Naive thymus-derived CD4-positive, alpha-beta T cell (primary cell): ENCODE measurements at regions not wholly inside any gene's neighbourhood (a gene's known extent, or its start where the extent isn't known, plus 50 kb on each side); places are given as distances from the start of the nearest gene placed in this dataset.
"Not testable (repeated sequence)": the region's sequence is repeated elsewhere in the genome, so short reads cannot be mapped to it uniquely, and the experiment has no call there.

Experiments
- ATAC-seq: fragments of 150-1000 bp; cut with Tn5 transposase; 2 replicates; pipeline ENCODE4 v1.10.0; 2021; ENCODE audit warnings: mild to moderate bottlenecking, moderate library complexity
- CTCF ChIA-PET: fragments of 350-600 bp; sonication (Branson Sonifier 250); formaldehyde crosslinking; loops from one replicate; lab custom pipeline; 2021; ENCODE audit warnings: antibody characterized with exemption; lab: Charles Lee
- POLR2A ChIA-PET: fragments of 350-600 bp; sonication (Branson Sonifier 250); formaldehyde crosslinking; loops from one replicate; lab custom pipeline; 2021; ENCODE audit warnings: antibody characterized with exemption, inconsistent platforms; lab: Charles Lee
- DNase-seq, 9 donors: peaks; one replicate each; pipeline versions ENCODE4 v3.0.0 to v3.0.0-alpha.2; 2020 to 2022; ENCODE audit warnings: mixed read lengths in 1 of 9
- H3K27ac ChIP-seq: one replicate; pipeline ENCODE4 v1.7.0; 2013; ENCODE audit warnings: mild to moderate bottlenecking, low read depth, low read length, moderate library complexity
- H3K27me3 ChIP-seq, 2 donors: one replicate each; pipeline ENCODE4 v1.7.0; 2013; ENCODE audit warnings: low read length in 2 of 2, mild to moderate bottlenecking in 2 of 2, moderate library complexity in 2 of 2; ENCODE audit not compliant: control insufficient read depth in 2 of 2, insufficient read depth in 2 of 2
- H3K36me3 ChIP-seq, 3 experiments: 1 replicate in 2 of 3; 2 replicates in 1 of 3; pipeline ENCODE4 v1.7.0; 2013; ENCODE audit warnings: low read length in 3 of 3, mild to moderate bottlenecking in 3 of 3, moderate library complexity in 1 of 3; ENCODE audit not compliant: insufficient read depth in 3 of 3, control insufficient read depth in 2 of 3
- H3K4me1 ChIP-seq, 2 donors: one replicate each; pipeline ENCODE4 v1.7.0; 2013; ENCODE audit warnings: low read length in 2 of 2, mild to moderate bottlenecking in 2 of 2, moderate library complexity in 1 of 2; ENCODE audit not compliant: control insufficient read depth in 2 of 2, insufficient read depth in 2 of 2
- H3K4me3 ChIP-seq: 2 replicates; pipeline ENCODE4 v1.7.0; 2013; ENCODE audit warnings: mild to moderate bottlenecking, low read length
- H3K9me3 ChIP-seq, 3 experiments: 1 replicate in 2 of 3; 2 replicates in 1 of 3; pipeline ENCODE4 v1.7.0; 2013; ENCODE audit warnings: low read length in 3 of 3; ENCODE audit not compliant: control insufficient read depth in 2 of 3
- H3K27ac Mint-ChIP-seq, 9 donors: one replicate each; pipeline ENCODE4 v1.8.0; 2020 to 2022; ENCODE audit warnings: mixed read lengths in 9 of 9, mild to moderate bottlenecking in 8 of 9, moderate library complexity in 5 of 9, inconsistent platforms in 2 of 9
- H3K27me3 Mint-ChIP-seq, 5 donors: one replicate each; pipeline ENCODE4 v1.8.0; 2021 to 2022; ENCODE audit warnings: mixed read lengths in 5 of 5, mild to moderate bottlenecking in 1 of 5
- H3K36me3 Mint-ChIP-seq, 5 donors: one replicate each; pipeline ENCODE4 v1.8.0; 2020 to 2022; ENCODE audit warnings: mixed read lengths in 5 of 5, mild to moderate bottlenecking in 3 of 5, inconsistent platforms in 1 of 5
- H3K4me1 Mint-ChIP-seq, 7 donors: one replicate each; pipeline ENCODE4 v1.8.0; 2020 to 2022; ENCODE audit warnings: mixed read lengths in 7 of 7, mild to moderate bottlenecking in 3 of 7, inconsistent platforms in 1 of 7
- H3K4me3 Mint-ChIP-seq, 10 donors: one replicate each; pipeline ENCODE4 v1.8.0; 2020 to 2022; ENCODE audit warnings: mild to moderate bottlenecking in 10 of 10, mixed read lengths in 10 of 10, moderate library complexity in 6 of 10, inconsistent platforms in 2 of 10
- H3K9me3 Mint-ChIP-seq, 11 donors: one replicate each; pipeline ENCODE4 v1.8.0; 2020 to 2022; ENCODE audit warnings: mixed read lengths in 11 of 11, mild to moderate bottlenecking in 4 of 11, inconsistent platforms in 1 of 11, moderate library complexity in 1 of 11
- intact Hi-C, 2 donors: fragments of 100-400 bp; cut with micrococcal nuclease; formaldehyde crosslinking; loops; one replicate each; pipeline ENCODE4 v1.15.1; 2023

DNA sequence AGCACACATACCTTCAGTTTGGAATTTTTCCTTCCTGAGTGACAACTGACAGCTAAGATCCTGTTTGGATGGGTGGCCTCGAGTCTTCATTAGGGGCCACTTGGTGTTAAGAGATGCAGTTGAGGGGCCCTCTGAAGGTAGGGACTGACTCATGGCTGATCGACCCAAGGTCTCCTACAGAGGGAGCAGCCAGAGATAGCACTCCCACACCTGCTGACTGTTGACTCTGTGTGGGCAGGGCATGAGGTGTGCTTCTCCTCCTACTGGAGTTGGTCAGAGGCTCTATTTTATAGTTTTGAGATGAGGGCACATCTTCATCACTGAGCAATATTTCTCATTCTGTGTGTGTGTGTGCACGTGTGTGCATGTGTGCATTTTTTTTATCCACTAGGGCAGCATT lies 378.8 kb upstream of the PODXL start:
- Histone ChIP-seq H3K27ac (no peak overlapping the region), H3K4me1 (no peaks in the 10 kb centered on the region), H3K4me3 (no peak overlapping the region), H3K9me3 (no peaks in the 10 kb centered on the region), H3K36me3 (no peaks in the 10 kb centered on the region), H3K27me3 (no peaks in the 10 kb centered on the region)
- H3K27ac Mint-ChIP-seq, result no peak overlapping the region
- DNase-seq (no peak), ATAC-seq (no peak)
- no peak overlapping the region for H3K4me3 Mint-ChIP-seq
- ChIA-PET POLR2A (no interaction called here), CTCF (no interaction called here)
- H3K36me3 Mint-ChIP-seq, result no peaks in the 10 kb centered on the region
- peaks cover 0 to 19% (median 16%) of the 10 kb centered on the region in 5 donors for H3K27me3 Mint-ChIP-seq
- intact Hi-C loops, result no loop called here
- peaks cover 0 to 5% (median 0%) of the 10 kb centered on the region in 11 donors for H3K9me3 Mint-ChIP-seq
- H3K4me1 Mint-ChIP-seq, result no peaks in the 10 kb centered on the region

DNA sequence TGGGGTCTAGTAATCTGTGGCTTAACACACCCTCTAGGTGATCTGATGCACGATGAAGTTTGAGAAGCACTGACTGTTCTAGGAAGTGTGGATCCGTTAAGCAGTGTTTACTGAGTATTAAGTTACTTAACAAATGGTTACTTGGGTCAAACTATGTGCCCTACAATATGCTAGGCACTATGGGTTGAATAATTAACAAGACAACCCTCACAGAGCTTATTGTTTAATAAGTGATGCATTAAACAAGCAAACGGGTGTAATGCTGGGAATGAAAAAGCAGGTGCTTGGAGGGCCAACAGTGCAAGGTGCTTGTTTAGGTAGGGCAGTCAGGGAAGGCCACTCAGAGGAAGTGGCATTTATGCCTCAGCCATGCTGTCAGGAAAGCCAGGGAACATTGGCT lies 378.0 kb upstream of the PODXL start:
- H3K27ac Mint-ChIP-seq, result no peak overlapping the region
- no peak for ATAC-seq

DNA sequence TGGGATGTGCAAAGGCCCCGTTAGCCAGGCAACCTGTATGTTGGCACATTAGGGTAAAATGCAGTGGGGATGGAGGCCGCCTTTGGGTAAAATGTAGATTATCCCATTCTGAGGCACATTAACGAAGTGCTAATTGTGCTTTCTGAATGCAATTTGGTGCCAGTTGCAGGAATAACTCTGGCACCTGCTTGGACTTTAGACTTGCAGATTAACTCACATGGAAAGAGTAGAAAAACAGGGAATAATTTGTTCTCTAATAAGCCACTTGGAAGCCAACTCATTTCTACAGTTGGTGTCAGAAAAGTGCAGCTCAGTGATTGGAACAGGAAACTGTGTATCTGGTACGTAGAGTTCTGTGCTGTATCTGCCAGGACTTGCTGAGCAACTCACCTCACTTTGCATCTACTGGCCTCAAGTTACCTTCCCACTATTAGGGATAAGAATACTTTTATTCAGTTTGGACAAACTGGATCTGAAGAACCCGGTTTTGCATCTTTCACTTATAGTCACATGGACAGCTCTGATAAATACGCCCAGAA lies 377.4 kb upstream of the PODXL start:
- ATAC-seq (no peak), DNase-seq (no peak)
- intact Hi-C loops, result no loop called here
- Mint-ChIP-seq H3K9me3 (peaks cover 0 to 5% (median 0%) of the 10 kb centered on the region in 11 donors), H3K27me3 (peaks cover 0 to 21% (median 14%) of the 10 kb centered on the region in 5 donors), H3K4me3 (no peak overlapping the region), H3K27ac (no peak overlapping the region), H3K36me3 (no peaks in the 10 kb centered on the region), H3K4me1 (no peaks in the 10 kb centered on the region)
- CTCF ChIA-PET, result interaction anchor here (1.0 kb wide), 1 partner anchor 11 kb away, joined by 3 read pairs; no protein-coding TSS in a partner anchor
- Histone ChIP-seq H3K36me3 (no peaks in the 10 kb centered on the region), H3K27me3 (no peaks in the 10 kb centered on the region), H3K27ac (no peak overlapping the region), H3K4me3 (no peak overlapping the region), H3K4me1 (no peaks in the 10 kb centered on the region), H3K9me3 (no peaks in the 10 kb centered on the region)
- POLR2A ChIA-PET, result no interaction called here

More for the DNA sequence above, 378.0 kb upstream of the PODXL start:
- no peak for DNase-seq
- peaks cover 0 to 5% (median 0%) of the 10 kb centered on the region in 11 donors for H3K9me3 Mint-ChIP-seq
- H3K4me1 Mint-ChIP-seq, result no peaks in the 10 kb centered on the region
- no peaks in the 10 kb centered on the region for H3K4me1 ChIP-seq
- H3K36me3 ChIP-seq, result no peaks in the 10 kb centered on the region
- H3K27me3 ChIP-seq, result no peaks in the 10 kb centered on the region
- H3K4me3 Mint-ChIP-seq, result no peak overlapping the region
- CTCF ChIA-PET, result interaction anchor here (1.0 kb wide), 1 partner anchor 11 kb away, joined by 3 read pairs; no protein-coding TSS in a partner anchor
- H3K27me3 Mint-ChIP-seq, result peaks cover 0 to 20% (median 14%) of the 10 kb centered on the region in 5 donors
- no peaks in the 10 kb centered on the region for H3K9me3 ChIP-seq
- no peaks in the 10 kb centered on the region for H3K36me3 Mint-ChIP-seq
- H3K27ac ChIP-seq, result no peak overlapping the region
- H3K4me3 ChIP-seq, result no peak overlapping the region
- POLR2A ChIA-PET, result no interaction called here
- intact Hi-C loops, result no loop called here

DNA sequence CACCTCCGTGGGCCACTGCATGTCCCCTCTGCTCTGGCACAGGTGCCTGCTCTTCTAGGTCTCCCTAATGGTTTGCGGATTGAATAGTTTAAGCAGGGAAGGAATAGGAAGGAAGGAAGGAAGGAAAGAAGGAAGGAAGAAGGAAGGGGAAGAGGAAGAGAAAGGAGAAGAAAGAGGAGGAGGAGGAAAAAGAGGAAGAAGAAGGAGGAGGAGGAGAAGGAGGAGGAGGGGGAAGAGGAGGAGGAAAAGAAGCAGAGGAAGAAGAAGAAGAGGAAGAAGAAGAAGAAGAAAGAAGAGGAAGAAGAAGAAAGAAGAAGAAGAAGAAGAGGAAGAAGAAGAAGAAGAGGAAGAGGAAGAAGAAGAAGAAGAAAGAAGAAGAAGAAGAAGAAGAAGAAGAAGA lies 376.8 kb upstream of the PODXL start:
- CTCF ChIA-PET, H3K27ac Mint-ChIP-seq, H3K4me3 ChIP-seq, H3K9me3 Mint-ChIP-seq, ATAC-seq, DNase-seq, H3K36me3 ChIP-seq, intact Hi-C loops, H3K4me1 ChIP-seq, H3K36me3 Mint-ChIP-seq, H3K9me3 ChIP-seq, H3K27ac ChIP-seq, H3K27me3 ChIP-seq, H3K4me1 Mint-ChIP-seq, H3K4me3 Mint-ChIP-seq, POLR2A ChIA-PET: not testable (repeated sequence)
- H3K27me3 Mint-ChIP-seq, result peaks cover 0 to 27% (median 19%) of the 10 kb centered on the region in 5 donors

DNA sequence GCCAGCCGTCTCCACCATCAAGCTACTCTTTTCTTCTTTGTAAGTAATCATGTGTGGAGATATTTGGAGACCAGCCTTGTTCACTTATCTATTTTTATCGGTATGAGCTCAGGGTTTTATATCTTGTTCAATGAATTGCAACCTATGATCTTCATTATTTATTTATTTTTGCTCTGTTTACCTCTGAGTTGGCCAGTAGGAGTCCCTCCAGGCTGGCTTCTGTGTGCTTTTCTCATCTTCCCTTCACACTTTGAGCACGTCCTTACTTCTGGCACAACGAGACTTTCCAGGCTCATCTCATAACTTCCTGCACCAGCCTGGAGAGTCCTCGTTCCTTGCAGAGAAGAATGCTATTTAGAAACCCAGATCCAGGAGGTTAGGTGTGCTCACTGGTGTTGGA lies 375.8 kb upstream of the PODXL start:
- H3K36me3 ChIP-seq, result no peaks in the 10 kb centered on the region
- intact Hi-C loops, result no loop called here
- no peak overlapping the region for H3K4me3 ChIP-seq
- no peak overlapping the region for H3K27ac ChIP-seq
- H3K9me3 ChIP-seq, result no peaks in the 10 kb centered on the region
- Mint-ChIP-seq H3K27me3 (peaks cover 0 to 33% (median 28%) of the 10 kb centered on the region in 5 donors), H3K4me3 (no peak overlapping the region), H3K36me3 (no peaks in the 10 kb centered on the region), H3K4me1 (no peaks in the 10 kb centered on the region), H3K9me3 (peaks cover 0 to 10% (median 0%) of the 10 kb centered on the region in 11 donors), H3K27ac (no peak overlapping the region)
- POLR2A ChIA-PET, result no interaction called here
- H3K4me1 ChIP-seq, result no peaks in the 10 kb centered on the region
- H3K27me3 ChIP-seq, result no peaks in the 10 kb centered on the region
- CTCF ChIA-PET, result no interaction called here
- ATAC-seq (no peak), DNase-seq (no peak)

DNA sequence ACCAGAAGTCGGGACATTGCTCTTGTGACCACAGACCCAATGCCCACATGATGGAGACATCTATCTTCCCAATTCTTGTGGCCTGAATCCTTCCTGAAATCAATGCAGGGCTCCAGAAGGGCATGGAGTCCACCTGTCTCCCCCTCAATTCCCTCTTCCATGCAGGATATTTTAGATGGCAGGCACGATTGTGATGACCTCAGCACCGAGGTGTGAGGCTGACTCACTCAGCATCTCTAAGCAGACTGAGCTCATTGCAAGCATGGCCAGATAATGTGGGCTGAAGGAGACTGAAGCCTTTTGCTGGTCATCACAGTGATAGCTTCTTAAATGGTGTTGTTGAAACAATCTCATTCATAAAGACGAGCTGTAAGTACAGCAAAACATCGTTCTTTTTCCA lies 374.9 kb upstream of the PODXL start:
- H3K27me3 Mint-ChIP-seq, result peaks cover 0 to 33% (median 19%) of the 10 kb centered on the region in 5 donors
- Histone ChIP-seq H3K9me3 (no peaks in the 10 kb centered on the region), H3K27ac (no peak overlapping the region), H3K4me3 (no peak overlapping the region), H3K36me3 (no peaks in the 10 kb centered on the region), H3K27me3 (no peaks in the 10 kb centered on the region), H3K4me1 (no peaks in the 10 kb centered on the region)
- peaks cover 0 to 9% (median 0%) of the 10 kb centered on the region in 11 donors for H3K9me3 Mint-ChIP-seq
- H3K27ac Mint-ChIP-seq, result no peak overlapping the region
- ATAC-seq (no peak), DNase-seq (no peak)
- intact Hi-C loops, result no loop called here
- H3K4me3 Mint-ChIP-seq, result no peak overlapping the region
- ChIA-PET CTCF (no interaction called here), POLR2A (no interaction called here)
- H3K4me1 Mint-ChIP-seq, result no peaks in the 10 kb centered on the region
- H3K36me3 Mint-ChIP-seq, result no peaks in the 10 kb centered on the region

DNA sequence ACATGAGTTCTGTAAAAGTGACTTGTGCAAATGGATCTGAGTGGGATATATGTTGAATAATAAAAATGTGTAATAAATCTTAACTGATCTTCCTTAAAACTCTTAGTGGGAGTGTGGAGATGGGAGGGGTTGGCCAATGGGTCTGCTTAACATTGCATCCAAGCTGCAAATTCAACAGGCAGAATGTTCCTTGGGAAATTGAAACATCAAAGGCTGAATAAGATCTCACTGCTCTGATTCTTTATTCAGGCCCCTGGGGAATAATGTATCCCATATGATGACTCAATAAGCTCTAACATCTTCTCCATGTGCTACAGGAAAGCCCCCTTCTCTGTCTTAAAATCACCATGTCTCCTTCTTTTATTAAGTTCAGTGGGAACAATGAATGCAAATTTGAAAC lies 373.2 kb upstream of the PODXL start:
- Mint-ChIP-seq H3K27me3 (peaks cover 0 to 27% (median 14%) of the 10 kb centered on the region in 5 donors), H3K9me3 (peaks cover 0 to 8% (median 0%) of the 10 kb centered on the region in 11 donors), H3K4me3 (no peak overlapping the region), H3K27ac (no peak overlapping the region), H3K4me1 (peaks cover 0 to 3% (median 0%) of the 10 kb centered on the region in 7 donors), H3K36me3 (no peaks in the 10 kb centered on the region)
- H3K27me3 ChIP-seq, result no peaks in the 10 kb centered on the region
- POLR2A ChIA-PET, result no interaction called here
- no peak overlapping the region for H3K27ac ChIP-seq
- H3K4me3 ChIP-seq, result no peak overlapping the region
- H3K36me3 ChIP-seq, result no peaks in the 10 kb centered on the region
- ATAC-seq (no peak), DNase-seq (no peak)
- no peaks in the 10 kb centered on the region for H3K9me3 ChIP-seq
- CTCF ChIA-PET, result no interaction called here
- intact Hi-C loops, result no loop called here
- H3K4me1 ChIP-seq, result no peaks in the 10 kb centered on the region
